22Rv1 (cell line): ENCODE measurements at regions not wholly inside any gene's neighbourhood (a gene's known extent, or its start where the extent isn't known, plus 50 kb on each side); places are given as distances from the start of the nearest gene placed in this dataset.
"Not testable (repeated sequence)": the region's sequence is repeated elsewhere in the genome, so short reads cannot be mapped to it uniquely, and the experiment has no call there.

Experiments used
- H3K27ac ChIP-seq: fragments of 450-650 bp; 2 replicates; pipeline ENCODE4 v1.5.1; 2017
- CTCF ChIP-seq: fragments of 450-650 bp; IDR thresholded peaks from 2 replicates; pipeline ENCODE4 v1.5.1; 2017; ENCODE audit warnings: mild to moderate bottlenecking
- ZFX ChIP-seq: fragments of 450-650 bp; IDR thresholded peaks from 2 replicates; pipeline ENCODE4 v1.6.1; 2017; ENCODE audit warnings: antibody characterized with exemption, borderline replicate concordance

GRCh38 chr2:223494496-223494895 is 107.7 kb downstream of the SCG2 start:
- no peak for TF ChIP-seq ZFX
- no peak for TF ChIP-seq CTCF

DNA sequence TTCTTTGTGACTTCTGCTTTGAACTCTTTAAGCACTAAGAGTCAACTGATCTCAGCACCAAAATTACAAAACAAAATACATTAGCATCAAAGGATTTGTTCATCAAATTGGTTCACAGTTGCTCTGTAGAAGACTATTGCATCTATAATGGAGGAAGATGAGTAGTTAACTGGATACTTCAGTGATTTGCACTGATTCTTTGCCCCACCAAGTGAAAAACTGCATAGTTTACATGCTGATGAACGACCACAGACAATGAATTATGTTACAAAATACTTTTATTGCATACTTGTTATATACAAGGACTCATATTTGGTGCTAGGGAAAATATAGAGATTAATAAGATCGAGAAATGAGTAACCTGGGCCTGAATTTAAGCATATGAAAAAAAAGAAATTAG is 107.2 kb downstream of the SCG2 start:
- H3K27ac ChIP-seq = no peak overlapping the region
- no peak for TF ChIP-seq CTCF

More at GRCh38 chr2:223494496-223494895, 107.7 kb downstream of the SCG2 start:
- H3K27ac ChIP-seq = no peak overlapping the region

- H3K27ac ChIP-seq = not testable (repeated sequence)
Measured at GRCh38 chr2:223496853-223497252, 105.3 kb downstream of the SCG2 start.

DNA sequence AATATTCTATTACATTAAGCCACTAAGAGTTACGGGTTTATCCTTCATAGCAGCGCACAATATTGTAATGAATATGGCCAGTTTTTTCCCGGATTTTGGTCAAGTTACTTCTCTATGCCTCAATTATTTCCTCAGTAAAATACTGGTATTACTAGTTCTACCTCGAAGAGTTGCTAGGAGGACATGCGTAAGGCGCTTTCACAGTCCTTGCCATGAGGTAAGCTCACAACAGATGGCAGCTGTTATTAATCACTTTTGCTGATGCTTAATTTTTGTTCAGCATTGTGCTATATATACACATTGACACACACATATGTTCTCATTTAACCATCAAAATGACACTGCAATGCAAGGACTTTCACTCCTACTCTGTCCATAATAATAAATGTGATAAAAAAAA is 101.5 kb downstream of the SCG2 start:
- no peak overlapping the region for H3K27ac ChIP-seq
- no peak for TF ChIP-seq CTCF

DNA sequence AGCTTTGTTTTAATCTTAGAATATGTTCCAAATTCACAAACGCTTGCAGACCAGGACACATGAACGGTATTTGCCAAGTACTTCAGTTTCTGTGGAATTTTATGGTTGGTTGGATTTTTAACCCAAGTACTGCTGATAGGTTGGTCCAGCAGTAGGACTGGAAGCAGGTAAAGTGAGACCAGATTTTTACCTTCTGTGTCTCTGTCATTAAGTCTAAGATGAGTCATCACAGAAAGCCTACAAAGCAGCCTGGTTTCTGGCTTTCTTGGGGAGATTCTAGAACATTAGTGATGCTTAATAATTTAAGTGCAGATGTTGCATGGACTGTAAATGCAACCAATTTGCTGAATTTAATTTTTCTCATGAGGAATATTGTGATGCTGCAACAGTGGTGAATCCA is 100.5 kb downstream of the SCG2 start:
- H3K27ac ChIP-seq = no peak overlapping the region
- TF ChIP-seq ZFX (no peak), CTCF (no peak)

DNA sequence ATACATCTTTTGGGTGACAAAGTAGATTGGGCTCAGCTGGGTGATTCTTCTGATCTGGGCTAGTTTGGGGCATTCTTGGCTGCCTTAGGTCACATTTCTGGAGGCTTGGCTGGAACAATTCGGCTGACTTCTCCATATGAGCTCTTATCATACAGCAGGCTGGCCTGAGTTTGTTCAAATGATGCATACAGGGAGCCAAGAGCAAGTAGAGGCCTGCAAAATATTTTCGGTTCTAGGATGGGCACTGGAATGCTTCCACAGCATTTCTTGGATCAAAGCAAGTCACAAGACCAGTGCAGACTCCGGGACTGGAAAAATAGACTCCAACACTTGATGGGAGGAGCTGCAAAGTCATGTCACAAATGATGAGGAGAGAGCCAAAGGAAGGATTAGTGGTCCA is 98.4 kb downstream of the SCG2 start:
- TF ChIP-seq CTCF (no peak), ZFX (no peak)

DNA sequence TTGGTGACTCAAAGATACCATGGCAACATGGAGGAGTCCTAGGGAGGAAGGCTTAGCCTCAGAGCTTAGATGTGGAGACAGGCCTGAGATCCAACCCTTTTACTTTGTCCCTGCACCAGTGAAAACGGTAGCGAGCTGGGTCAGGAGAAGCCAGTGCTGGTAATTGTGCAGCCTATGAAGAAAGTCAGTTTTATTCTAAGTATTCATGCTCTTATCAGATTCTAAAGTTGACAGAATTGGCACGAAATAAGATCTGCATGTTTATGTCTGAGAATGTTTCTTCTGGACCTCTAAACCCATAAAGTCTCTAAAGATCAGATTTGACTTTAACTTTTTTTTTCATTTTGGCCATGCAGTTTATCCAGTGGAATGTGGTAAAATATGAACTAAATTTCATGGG is 93.8 kb downstream of the SCG2 start:
- H3K27ac ChIP-seq = no peak overlapping the region
- TF ChIP-seq CTCF (no peak), ZFX (no peak)

More for the DNA sequence above, 98.4 kb downstream of the SCG2 start:
- no peak overlapping the region for H3K27ac ChIP-seq

DNA sequence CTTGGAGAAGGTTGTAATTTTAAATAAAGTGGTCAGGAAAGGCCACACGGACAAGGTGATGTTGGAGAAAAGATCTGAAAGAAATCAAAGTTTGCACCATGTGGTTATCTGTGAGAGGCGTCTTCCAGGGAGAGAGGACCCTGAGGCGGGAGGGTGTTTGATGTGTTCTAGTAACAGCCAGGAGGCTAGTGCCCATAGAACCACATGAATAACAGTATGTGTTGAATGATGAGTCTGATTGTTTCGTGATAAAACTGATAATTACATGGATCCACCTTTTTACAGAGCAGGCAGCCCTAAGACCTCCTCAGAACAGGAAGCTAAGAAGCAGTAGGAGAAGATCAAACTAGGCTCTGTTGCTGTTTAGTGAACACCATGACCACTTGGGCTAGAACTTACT is 91.4 kb downstream of the SCG2 start:
- H3K27ac ChIP-seq = no peak overlapping the region
- TF ChIP-seq ZFX = no peak
- TF ChIP-seq CTCF = no peak
